WTC11 (cell line): ENCODE measurements at regions not wholly inside any gene's neighbourhood (a gene's known extent, or its start where the extent isn't known, plus 50 kb on each side); places are given as distances from the start of the nearest gene placed in this dataset.

ENCODE experiments used
- CREB1 ChIP-seq: sonication (generic); formaldehyde crosslinking; IDR thresholded peaks from 2 replicates; pipeline ENCODE4 v1.8.0; 2023; ENCODE audit warnings: mild to moderate bottlenecking, missing genetic modification reagents
- ELF4 ChIP-seq: sonication (generic); formaldehyde crosslinking; IDR thresholded peaks from 2 replicates; pipeline ENCODE4 v1.8.1; 2022; ENCODE audit warnings: low read depth, mild to moderate bottlenecking, moderate library complexity, missing genetic modification reagents
- KAT7 ChIP-seq: sonication (generic); formaldehyde crosslinking; IDR thresholded peaks from 2 replicates; pipeline ENCODE4 v1.8.1; 2023; ENCODE audit warnings: missing genetic modification reagents, mild to moderate bottlenecking, borderline replicate concordance
- NFYB ChIP-seq: sonication (generic); formaldehyde crosslinking; conservative IDR thresholded peaks from 2 replicates; pipeline ENCODE4 v1.8.0; 2022; ENCODE audit warnings: low read depth, missing genetic modification reagents
- STAT6 ChIP-seq: sonication (generic); formaldehyde crosslinking; conservative IDR thresholded peaks from 2 replicates; pipeline ENCODE4 v1.8.1; 2023; ENCODE audit warnings: mild to moderate bottlenecking, low read depth, missing genetic modification reagents, moderate library complexity
- USF1 ChIP-seq: sonication (generic); formaldehyde crosslinking; IDR thresholded peaks from 2 replicates; pipeline ENCODE4 v1.8.0; 2022; ENCODE audit warnings: mild to moderate bottlenecking, missing genetic modification reagents
- ZNF121 ChIP-seq: sonication (generic); formaldehyde crosslinking; IDR thresholded peaks from 2 replicates; pipeline ENCODE4 v1.8.0; 2023; ENCODE audit warnings: missing genetic modification reagents
- TF ChIP-seq, protein P1 (sequence below): fragments of 200-600 bp; IDR thresholded peaks from 2 replicates; pipeline ENCODE4 v1.8.0; 2022; ENCODE audit warnings: antibody characterized with exemption
- TF ChIP-seq, protein P2 (sequence below): sonication (generic); formaldehyde crosslinking; IDR thresholded peaks from 2 replicates; pipeline ENCODE4 v1.8.1; 2022; ENCODE audit warnings: low read depth, mild to moderate bottlenecking, moderate library complexity, missing genetic modification reagents, borderline replicate concordance
- TF ChIP-seq, protein P3 (sequence below): sonication (generic); formaldehyde crosslinking; IDR thresholded peaks from 2 replicates; pipeline ENCODE4 v1.8.1; 2023; ENCODE audit warnings: mild to moderate bottlenecking, missing genetic modification reagents, moderate library complexity

GRCh38 chr11:109929308-109929707, 163.9 kb upstream of the ZC3H12C start:
- no peak for TF ChIP-seq USF1 (CRISPR knock-in tag)
- TF ChIP-seq, protein P1, sequence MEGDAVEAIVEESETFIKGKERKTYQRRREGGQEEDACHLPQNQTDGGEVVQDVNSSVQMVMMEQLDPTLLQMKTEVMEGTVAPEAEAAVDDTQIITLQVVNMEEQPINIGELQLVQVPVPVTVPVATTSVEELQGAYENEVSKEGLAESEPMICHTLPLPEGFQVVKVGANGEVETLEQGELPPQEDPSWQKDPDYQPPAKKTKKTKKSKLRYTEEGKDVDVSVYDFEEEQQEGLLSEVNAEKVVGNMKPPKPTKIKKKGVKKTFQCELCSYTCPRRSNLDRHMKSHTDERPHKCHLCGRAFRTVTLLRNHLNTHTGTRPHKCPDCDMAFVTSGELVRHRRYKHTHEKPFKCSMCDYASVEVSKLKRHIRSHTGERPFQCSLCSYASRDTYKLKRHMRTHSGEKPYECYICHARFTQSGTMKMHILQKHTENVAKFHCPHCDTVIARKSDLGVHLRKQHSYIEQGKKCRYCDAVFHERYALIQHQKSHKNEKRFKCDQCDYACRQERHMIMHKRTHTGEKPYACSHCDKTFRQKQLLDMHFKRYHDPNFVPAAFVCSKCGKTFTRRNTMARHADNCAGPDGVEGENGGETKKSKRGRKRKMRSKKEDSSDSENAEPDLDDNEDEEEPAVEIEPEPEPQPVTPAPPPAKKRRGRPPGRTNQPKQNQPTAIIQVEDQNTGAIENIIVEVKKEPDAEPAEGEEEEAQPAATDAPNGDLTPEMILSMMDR = no peak
- TF ChIP-seq, protein P2, sequence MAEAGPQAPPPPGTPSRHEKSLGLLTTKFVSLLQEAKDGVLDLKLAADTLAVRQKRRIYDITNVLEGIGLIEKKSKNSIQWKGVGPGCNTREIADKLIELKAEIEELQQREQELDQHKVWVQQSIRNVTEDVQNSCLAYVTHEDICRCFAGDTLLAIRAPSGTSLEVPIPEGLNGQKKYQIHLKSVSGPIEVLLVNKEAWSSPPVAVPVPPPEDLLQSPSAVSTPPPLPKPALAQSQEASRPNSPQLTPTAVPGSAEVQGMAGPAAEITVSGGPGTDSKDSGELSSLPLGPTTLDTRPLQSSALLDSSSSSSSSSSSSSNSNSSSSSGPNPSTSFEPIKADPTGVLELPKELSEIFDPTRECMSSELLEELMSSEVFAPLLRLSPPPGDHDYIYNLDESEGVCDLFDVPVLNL = no peak
- no peak for TF ChIP-seq CREB1 (CRISPR knock-in tag)
- TF ChIP-seq NFYB (CRISPR knock-in tag) = no peak
- TF ChIP-seq KAT7 (CRISPR knock-in tag) = no peak
- TF ChIP-seq ZNF121 = no peak
- TF ChIP-seq, protein P3, sequence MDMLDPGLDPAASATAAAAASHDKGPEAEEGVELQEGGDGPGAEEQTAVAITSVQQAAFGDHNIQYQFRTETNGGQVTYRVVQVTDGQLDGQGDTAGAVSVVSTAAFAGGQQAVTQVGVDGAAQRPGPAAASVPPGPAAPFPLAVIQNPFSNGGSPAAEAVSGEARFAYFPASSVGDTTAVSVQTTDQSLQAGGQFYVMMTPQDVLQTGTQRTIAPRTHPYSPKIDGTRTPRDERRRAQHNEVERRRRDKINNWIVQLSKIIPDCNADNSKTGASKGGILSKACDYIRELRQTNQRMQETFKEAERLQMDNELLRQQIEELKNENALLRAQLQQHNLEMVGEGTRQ (CRISPR knock-in tag) = no peak
- no peak for TF ChIP-seq ELF4
- TF ChIP-seq STAT6 (CRISPR knock-in tag) = no peak
